ENCODE measurements at regions not wholly inside any gene's neighbourhood (a gene's known extent, or its start where the extent isn't known, plus 50 kb on each side); places are given as distances from the start of the nearest gene placed in this dataset.

- H3K9me3 ChIP-seq (ENCODE audit: control insufficient read depth, low read depth, low read length): no peaks in the 10 kb centered on the region
- H3K36me3 ChIP-seq (ENCODE audit: control insufficient read depth, low read depth, low read length): no peaks in the 10 kb centered on the region
- H3K9ac ChIP-seq (ENCODE audit: low read length): no peak overlapping the region
- H3K4me1 ChIP-seq (ENCODE audit: control insufficient read depth, low read depth, low read length): no peaks in the 10 kb centered on the region
- H3K4me3 ChIP-seq (ENCODE audit: low read length): no peak overlapping the region
- no peak overlapping the region for H3K27ac ChIP-seq (ENCODE audit: low read length)
- H3K27me3 ChIP-seq (ENCODE audit: control insufficient read depth, insufficient read depth, low read length): no peaks in the 10 kb centered on the region
These were observed 1672.6 kb upstream of the PCDH20 start for GRCh38 chr13:63088226-63088625.

GRCh38 chr13:63086286-63086685, 1670.6 kb upstream of the PCDH20 start:
- Histone ChIP-seq H3K9ac (ENCODE audit: low read length) (no peak overlapping the region), H3K4me3 (ENCODE audit: low read length) (no peak overlapping the region), H3K9me3 (ENCODE audit: control insufficient read depth, low read depth, low read length) (no peaks in the 10 kb centered on the region), H3K27me3 (ENCODE audit: control insufficient read depth, insufficient read depth, low read length) (no peaks in the 10 kb centered on the region), H3K36me3 (ENCODE audit: control insufficient read depth, low read depth, low read length) (no peaks in the 10 kb centered on the region), H3K4me1 (ENCODE audit: control insufficient read depth, low read depth, low read length) (no peaks in the 10 kb centered on the region), H3K27ac (ENCODE audit: low read length) (no peak overlapping the region)

GRCh38 chr13:63085851-63086250, 1670.2 kb upstream of the PCDH20 start:
- Histone ChIP-seq H3K27me3 (ENCODE audit: control insufficient read depth, insufficient read depth, low read length) (no peaks in the 10 kb centered on the region), H3K9ac (ENCODE audit: low read length) (no peak overlapping the region), H3K27ac (ENCODE audit: low read length) (no peak overlapping the region), H3K36me3 (ENCODE audit: control insufficient read depth, low read depth, low read length) (no peaks in the 10 kb centered on the region), H3K9me3 (ENCODE audit: control insufficient read depth, low read depth, low read length) (no peaks in the 10 kb centered on the region), H3K4me3 (ENCODE audit: low read length) (no peak overlapping the region), H3K4me1 (ENCODE audit: control insufficient read depth, low read depth, low read length) (no peaks in the 10 kb centered on the region)

- no peak overlapping the region for H3K4me3 ChIP-seq (ENCODE audit: low read length)
- H3K27ac ChIP-seq (ENCODE audit: low read length): no peak overlapping the region
- no peak overlapping the region for H3K9ac ChIP-seq (ENCODE audit: low read length)
- no peaks in the 10 kb centered on the region for H3K36me3 ChIP-seq (ENCODE audit: control insufficient read depth, low read depth, low read length)
- no peaks in the 10 kb centered on the region for H3K4me1 ChIP-seq (ENCODE audit: control insufficient read depth, low read depth, low read length)
- H3K27me3 ChIP-seq (ENCODE audit: control insufficient read depth, insufficient read depth, low read length): no peaks in the 10 kb centered on the region
- H3K9me3 ChIP-seq (ENCODE audit: control insufficient read depth, low read depth, low read length): no peaks in the 10 kb centered on the region
These were observed 1665.9 kb upstream of the PCDH20 start for GRCh38 chr13:63081400-63082014.

- Histone ChIP-seq H3K9ac (ENCODE audit: low read length) (no peak overlapping the region), H3K27me3 (ENCODE audit: control insufficient read depth, insufficient read depth, low read length) (no peaks in the 10 kb centered on the region), H3K27ac (ENCODE audit: low read length) (no peak overlapping the region), H3K36me3 (ENCODE audit: control insufficient read depth, low read depth, low read length) (no peaks in the 10 kb centered on the region), H3K9me3 (ENCODE audit: control insufficient read depth, low read depth, low read length) (no peaks in the 10 kb centered on the region), H3K4me1 (ENCODE audit: control insufficient read depth, low read depth, low read length) (no peaks in the 10 kb centered on the region), H3K4me3 (ENCODE audit: low read length) (no peak overlapping the region)
These were observed 1659.5 kb upstream of the PCDH20 start for GRCh38 chr13:63075126-63075525.

GRCh38 chr13:63050287-63050686, 1634.6 kb upstream of the PCDH20 start:
- Histone ChIP-seq H3K27ac (ENCODE audit: low read length) (no peak overlapping the region), H3K4me1 (ENCODE audit: control insufficient read depth, low read depth, low read length) (no peaks in the 10 kb centered on the region), H3K4me3 (ENCODE audit: low read length) (no peak overlapping the region), H3K36me3 (ENCODE audit: control insufficient read depth, low read depth, low read length) (no peaks in the 10 kb centered on the region), H3K9ac (ENCODE audit: low read length) (no peak overlapping the region), H3K9me3 (ENCODE audit: control insufficient read depth, low read depth, low read length) (peaks cover 10% of the 10 kb centered on the region), H3K27me3 (ENCODE audit: control insufficient read depth, insufficient read depth, low read length) (no peaks in the 10 kb centered on the region)

- H3K9ac ChIP-seq (ENCODE audit: low read length): no peak overlapping the region
- H3K36me3 ChIP-seq (ENCODE audit: control insufficient read depth, low read depth, low read length): no peaks in the 10 kb centered on the region
- H3K4me3 ChIP-seq (ENCODE audit: low read length): no peak overlapping the region
- H3K27ac ChIP-seq (ENCODE audit: low read length): no peak overlapping the region
- H3K9me3 ChIP-seq (ENCODE audit: control insufficient read depth, low read depth, low read length): peaks cover 6% of the 10 kb centered on the region
- no peaks in the 10 kb centered on the region for H3K27me3 ChIP-seq (ENCODE audit: control insufficient read depth, insufficient read depth, low read length)
- no peaks in the 10 kb centered on the region for H3K4me1 ChIP-seq (ENCODE audit: control insufficient read depth, low read depth, low read length)
These were observed 1633.0 kb upstream of the PCDH20 start for GRCh38 chr13:63048653-63049052.

- Histone ChIP-seq H3K27me3 (ENCODE audit: control insufficient read depth, insufficient read depth, low read length) (no peaks in the 10 kb centered on the region), H3K9ac (ENCODE audit: low read length) (no peak overlapping the region), H3K4me1 (ENCODE audit: control insufficient read depth, low read depth, low read length) (no peaks in the 10 kb centered on the region), H3K36me3 (ENCODE audit: control insufficient read depth, low read depth, low read length) (no peaks in the 10 kb centered on the region), H3K9me3 (ENCODE audit: control insufficient read depth, low read depth, low read length) (no peaks in the 10 kb centered on the region), H3K4me3 (ENCODE audit: low read length) (no peak overlapping the region), H3K27ac (ENCODE audit: low read length) (no peak overlapping the region)
These were observed 1629.1 kb upstream of the PCDH20 start for GRCh38 chr13:63044589-63045313.

GRCh38 chr13:63042686-63043085, 1627.0 kb upstream of the PCDH20 start:
- no peaks in the 10 kb centered on the region for H3K4me1 ChIP-seq (ENCODE audit: control insufficient read depth, low read depth, low read length)
- peaks cover 5% of the 10 kb centered on the region for H3K9me3 ChIP-seq (ENCODE audit: control insufficient read depth, low read depth, low read length)
- H3K27ac ChIP-seq (ENCODE audit: low read length): no peak overlapping the region
- no peaks in the 10 kb centered on the region for H3K27me3 ChIP-seq (ENCODE audit: control insufficient read depth, insufficient read depth, low read length)
- no peak overlapping the region for H3K4me3 ChIP-seq (ENCODE audit: low read length)
- no peaks in the 10 kb centered on the region for H3K36me3 ChIP-seq (ENCODE audit: control insufficient read depth, low read depth, low read length)
- no peak overlapping the region for H3K9ac ChIP-seq (ENCODE audit: low read length)

- Histone ChIP-seq H3K36me3 (ENCODE audit: control insufficient read depth, low read depth, low read length) (no peaks in the 10 kb centered on the region), H3K9me3 (ENCODE audit: control insufficient read depth, low read depth, low read length) (peaks cover 7% of the 10 kb centered on the region), H3K27ac (ENCODE audit: low read length) (no peak overlapping the region)
These were observed 1626.2 kb upstream of the PCDH20 start for GRCh38 chr13:63041640-63042414.

GRCh38 chr13:63026285-63026797, 1610.7 kb upstream of the PCDH20 start:
- H3K27me3 ChIP-seq (ENCODE audit: control insufficient read depth, insufficient read depth, low read length): no peaks in the 10 kb centered on the region
- H3K4me1 ChIP-seq (ENCODE audit: control insufficient read depth, low read depth, low read length): no peaks in the 10 kb centered on the region
- H3K9ac ChIP-seq (ENCODE audit: low read length): no peak overlapping the region
- no peaks in the 10 kb centered on the region for H3K36me3 ChIP-seq (ENCODE audit: control insufficient read depth, low read depth, low read length)
- no peak overlapping the region for H3K4me3 ChIP-seq (ENCODE audit: low read length)
- no peak overlapping the region for H3K27ac ChIP-seq (ENCODE audit: low read length)
- H3K9me3 ChIP-seq (ENCODE audit: control insufficient read depth, low read depth, low read length): peaks cover 3% of the 10 kb centered on the region

More at GRCh38 chr13:63041640-63042414, 1626.2 kb upstream of the PCDH20 start:
- H3K9ac ChIP-seq (ENCODE audit: low read length): no peak overlapping the region
- no peaks in the 10 kb centered on the region for H3K27me3 ChIP-seq (ENCODE audit: control insufficient read depth, insufficient read depth, low read length)
- H3K4me3 ChIP-seq (ENCODE audit: low read length): no peak overlapping the region
- H3K4me1 ChIP-seq (ENCODE audit: control insufficient read depth, low read depth, low read length): no peaks in the 10 kb centered on the region
